Right forelimb (tissue), 1 donor: ENCODE measurements at regions not wholly inside any gene's neighbourhood (a gene's known extent, or its start where the extent isn't known, plus 50 kb on each side); places are given as distances from the start of the nearest gene placed in this dataset.
A peak's percentile ranks its signal among the peaks of the same experiment; 100 is the strongest.
"Not testable (repeated sequence)": the region's sequence is repeated elsewhere in the genome, so short reads cannot be mapped to it uniquely, and the experiment has no call there.

Experiments
- DNase-seq: peaks from one replicate; pipeline ENCODE4 v3.0.0-alpha.2; 2018

DNA sequence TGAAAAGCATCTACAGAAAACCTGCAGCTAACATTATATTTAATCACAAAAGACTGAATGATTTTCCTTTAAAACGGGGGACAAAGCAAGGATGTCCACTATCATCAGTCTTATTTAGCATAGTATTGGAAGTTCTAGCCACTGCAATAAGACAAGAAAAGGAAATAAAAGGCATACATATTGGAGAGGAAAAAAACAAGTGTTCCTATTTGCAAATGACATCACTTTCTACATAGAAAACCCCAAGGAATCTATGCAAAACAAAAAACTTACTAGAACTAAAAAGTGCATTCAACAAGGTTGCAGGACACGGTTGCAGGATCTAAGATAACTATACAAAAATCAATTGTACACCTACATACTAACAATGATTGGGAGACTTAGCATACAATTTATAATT, 101.6 kb upstream of the MEF2A start:
- no peak for DNase-seq

DNA sequence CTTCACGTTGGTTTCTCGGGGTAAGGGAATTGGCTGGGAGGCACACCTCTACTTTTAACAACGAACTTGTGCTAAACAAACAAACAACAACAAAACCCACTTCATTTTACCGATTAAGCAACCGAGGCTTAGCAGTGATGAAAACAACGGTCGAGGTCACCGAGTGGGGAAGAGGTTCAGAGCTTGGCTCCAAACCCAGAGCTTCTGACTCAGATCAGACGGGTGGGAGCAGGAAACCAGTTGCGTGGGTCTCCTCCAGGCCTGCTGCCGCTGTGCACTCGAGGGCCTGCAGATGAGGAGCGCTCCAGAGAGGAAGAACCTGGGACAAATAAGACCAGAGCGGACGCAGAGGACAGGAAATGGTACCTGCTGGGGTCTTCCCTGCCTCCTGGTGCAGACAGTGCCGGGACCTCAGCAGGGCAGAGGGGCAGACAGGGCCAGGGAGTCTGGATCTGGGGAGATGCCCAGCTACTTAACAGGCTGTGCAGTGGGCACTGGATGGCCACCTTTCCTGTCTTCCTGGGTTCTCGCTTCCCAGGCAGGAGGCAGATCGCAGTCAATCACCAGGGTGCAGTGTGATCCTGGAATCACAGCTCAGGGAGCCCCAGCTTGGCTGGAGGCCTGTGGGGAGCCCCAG, 99.0 kb upstream of the MEF2A start:
- DNase-seq, result no peak

DNA sequence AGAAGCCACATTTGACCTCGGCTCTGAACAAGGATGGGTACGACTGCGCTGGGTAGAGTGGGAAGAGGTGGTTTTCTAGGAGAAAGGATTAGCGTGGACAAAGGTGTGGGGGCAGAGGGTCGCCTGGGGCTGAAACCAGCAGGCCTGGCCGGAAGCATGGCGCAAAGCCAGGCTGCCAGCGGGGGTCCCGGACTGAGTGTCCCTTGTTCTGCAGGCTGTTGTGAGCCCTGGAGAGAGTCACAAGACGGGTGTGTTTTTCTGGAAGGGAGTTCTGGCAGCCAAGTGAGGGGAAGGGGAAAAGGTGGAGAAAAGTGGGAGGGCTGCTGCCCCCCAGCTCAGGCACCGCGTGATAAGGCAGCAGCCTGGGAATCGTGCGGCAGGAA, 98.5 kb upstream of the MEF2A start:
- DNase-seq, result no peak

DNA sequence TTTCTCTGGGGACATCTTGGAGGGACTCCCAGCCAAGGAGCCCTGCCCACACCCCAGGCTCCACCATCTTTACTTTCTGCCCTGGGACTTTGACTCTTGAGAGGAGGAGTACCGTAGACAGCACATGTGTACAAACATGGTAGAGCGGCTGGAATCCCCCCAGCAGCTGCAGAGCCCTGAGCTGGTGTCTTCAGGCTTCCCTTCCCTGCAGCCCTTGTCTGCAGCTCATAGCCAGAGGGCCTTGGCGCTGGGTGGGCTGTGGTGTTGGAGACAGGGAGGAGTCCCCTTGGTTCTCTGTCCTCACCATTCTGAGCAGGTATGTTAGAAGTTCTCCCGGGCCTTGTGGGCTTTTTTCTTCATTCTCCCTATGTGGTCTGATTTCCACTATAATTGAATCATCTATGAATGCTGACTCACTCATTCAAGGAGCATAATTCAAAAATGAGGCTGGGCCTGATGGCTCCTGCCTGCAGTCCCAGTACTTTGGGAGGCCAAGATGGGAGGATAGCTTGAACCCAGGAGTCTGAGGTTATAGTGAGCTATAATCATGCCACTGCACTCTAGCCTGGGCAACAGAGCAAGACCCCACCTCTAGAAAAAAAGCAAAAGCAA, 97.8 kb upstream of the MEF2A start:
- DNase-seq, result no peak

DNA sequence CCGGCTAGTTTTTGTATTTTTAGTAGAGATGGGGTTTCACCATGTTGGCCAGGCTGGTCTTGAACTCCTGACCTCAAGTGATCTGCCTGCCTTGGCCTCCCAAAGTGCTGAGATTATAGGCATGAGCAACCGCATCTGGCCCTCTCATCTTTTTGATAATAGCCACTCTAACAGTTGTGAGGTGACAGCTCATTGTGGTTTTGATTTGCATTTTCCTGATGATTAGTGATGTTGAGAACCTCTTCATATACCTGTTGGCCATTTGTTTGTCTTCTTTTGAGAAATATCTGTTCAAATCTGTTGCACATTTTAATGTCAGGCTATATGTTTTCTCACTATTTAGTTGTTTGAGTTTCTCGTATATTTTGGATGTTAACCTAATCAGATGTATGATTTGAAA, 95.6 kb upstream of the MEF2A start:
- not testable (repeated sequence) for DNase-seq

DNA sequence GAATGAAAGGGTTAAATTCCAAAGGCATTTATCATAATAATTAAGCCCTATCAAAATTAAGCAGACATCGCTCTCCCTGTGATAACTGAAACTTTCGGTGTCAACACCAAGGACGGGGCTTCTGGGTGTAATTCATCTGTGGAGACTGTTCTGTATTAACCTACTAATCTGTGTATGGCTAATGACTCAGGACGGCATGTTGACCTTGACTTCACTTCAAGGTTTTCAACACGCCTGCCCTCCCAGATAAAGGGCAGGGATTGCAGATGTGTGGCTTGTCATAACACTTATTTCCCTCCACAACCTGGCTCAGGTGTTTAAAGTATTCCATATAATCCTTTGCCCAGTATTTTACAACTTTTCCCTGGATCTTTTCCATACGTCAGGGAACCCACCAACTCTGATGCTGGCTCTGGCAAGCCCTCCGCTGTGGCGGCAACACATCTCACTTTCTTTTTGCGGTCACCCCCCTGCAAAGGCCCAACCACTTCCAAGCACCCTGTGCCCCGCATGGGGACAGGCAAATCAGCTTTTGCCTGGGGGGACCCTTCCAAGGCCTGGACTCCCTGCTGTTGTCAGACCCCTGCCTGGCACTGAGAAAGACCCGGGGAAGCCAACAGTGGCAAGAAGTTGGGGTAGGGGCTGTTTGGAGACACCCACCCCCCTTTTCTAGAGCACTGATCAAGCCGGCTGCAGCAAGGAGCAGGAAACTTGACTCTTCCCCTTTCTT, 93.2 kb upstream of the MEF2A start:
- DNase-seq, result peak; percentile 30

DNA sequence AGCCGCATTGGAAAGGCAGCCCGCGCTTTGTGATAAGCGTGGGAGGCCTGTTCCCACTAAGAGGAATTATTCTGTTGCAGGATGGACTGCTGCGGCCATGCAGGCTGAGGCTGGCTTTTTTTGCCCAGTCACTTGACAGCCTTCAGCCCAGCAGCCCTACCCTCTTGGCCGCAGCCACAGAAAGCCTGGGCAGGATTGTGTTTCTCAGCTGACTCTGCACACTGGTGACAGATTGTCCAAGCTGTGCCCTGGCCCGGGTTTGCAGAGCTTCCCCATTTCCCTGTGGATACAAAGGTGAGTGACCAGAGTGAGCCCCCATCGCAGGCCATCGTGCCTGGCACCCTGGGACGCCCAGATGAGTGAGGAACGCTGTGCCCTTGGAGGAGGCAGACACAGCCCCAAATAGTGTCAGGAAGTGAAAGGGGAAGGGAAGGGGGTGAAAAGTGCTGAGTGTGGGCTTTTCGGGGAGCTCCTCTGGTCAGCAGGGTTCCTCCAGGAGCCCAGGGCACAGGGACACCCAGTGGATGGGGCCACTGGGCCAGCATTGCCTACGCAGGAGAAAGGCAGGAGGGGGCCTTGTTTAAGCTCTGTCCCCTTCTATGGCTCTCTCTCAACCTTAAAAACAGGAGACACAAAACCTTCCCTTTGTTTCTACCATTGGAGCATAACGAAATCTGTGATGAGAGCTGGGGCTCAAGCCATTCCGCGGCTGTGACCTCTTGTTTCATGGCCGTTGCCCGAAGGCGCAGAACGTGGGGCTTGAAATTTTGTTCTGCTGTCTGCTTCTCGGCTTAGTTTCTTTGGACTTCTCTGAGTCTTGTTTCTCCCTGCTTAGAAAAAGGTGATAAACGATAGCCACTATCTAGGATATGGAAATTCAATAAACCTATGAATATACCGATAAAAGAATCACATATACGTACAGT, 91.5 kb upstream of the MEF2A start:
- peak; percentile 45 for DNase-seq

DNA sequence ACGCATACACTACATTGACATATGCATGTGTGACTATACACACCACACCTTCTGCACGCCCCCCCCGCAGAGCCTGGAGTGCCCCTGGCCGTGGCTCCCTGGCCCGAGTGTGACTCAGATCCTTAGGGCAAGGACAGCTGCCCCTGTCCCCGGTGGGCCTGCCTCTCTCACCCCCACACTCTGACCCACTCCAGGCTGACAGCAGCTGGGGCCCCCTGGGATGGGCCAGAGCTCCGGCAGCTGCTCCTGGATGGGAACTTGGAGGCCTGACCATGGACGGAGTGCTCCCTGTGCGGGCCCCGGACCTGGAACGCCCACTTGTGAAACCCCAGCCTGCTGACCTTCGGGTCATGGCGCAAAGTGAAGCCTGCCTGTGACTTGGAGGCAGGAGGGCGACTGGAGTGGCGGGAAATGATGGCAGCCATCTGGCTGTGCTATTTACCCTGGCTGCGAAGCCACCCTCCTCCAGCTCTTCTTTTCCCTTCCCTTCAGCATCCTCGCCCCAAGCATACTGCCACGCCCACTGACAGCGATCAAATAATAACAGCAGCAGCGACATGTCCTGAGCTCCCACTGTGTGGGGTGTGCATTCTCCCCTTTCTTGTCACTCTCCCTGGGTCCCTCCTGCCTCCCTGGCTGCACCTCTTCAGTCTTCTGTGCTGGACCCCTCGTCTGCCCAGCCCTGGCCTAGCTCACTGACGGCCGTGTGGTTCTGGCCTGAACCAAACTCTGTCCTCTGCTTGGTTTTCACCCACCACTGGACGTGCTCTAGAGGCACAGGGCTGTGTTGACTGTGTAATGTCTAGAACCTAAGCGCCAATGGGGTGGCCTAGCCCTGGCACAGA, 90.7 kb upstream of the MEF2A start:
- DNase-seq, result peak; percentile 45

DNA sequence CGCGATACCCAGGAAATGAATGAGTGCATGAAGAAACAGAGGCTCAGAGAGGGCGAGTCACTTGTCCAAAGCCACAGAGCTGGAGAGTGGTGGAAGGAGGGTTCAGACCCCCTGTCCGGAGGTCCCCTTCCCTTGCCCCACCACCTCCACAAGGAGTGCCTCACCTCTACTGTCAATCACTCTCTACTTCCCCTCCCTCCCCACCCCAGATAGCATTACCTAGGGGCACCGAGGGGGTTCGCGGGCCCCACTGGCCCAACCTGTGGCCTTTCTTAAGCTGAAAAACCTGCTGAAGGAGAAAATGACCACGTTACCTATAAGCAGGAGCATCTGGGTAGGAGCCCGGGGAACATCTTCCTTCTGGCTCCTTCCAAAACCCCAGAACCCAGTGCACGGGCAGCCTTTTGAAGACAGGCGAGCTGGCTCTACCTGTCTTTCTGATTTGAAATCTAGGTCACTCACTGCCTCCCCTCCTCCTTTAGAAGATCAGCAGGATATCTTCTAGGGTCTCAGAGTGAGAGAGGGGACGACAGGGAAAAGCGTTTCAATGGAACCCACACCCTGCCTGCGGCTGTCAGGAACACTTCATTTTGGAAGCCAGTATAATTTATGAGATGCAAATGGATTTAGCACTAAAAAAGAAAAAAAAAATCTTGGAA, 89.9 kb upstream of the MEF2A start:
- DNase-seq, result peak; percentile 31

DNA sequence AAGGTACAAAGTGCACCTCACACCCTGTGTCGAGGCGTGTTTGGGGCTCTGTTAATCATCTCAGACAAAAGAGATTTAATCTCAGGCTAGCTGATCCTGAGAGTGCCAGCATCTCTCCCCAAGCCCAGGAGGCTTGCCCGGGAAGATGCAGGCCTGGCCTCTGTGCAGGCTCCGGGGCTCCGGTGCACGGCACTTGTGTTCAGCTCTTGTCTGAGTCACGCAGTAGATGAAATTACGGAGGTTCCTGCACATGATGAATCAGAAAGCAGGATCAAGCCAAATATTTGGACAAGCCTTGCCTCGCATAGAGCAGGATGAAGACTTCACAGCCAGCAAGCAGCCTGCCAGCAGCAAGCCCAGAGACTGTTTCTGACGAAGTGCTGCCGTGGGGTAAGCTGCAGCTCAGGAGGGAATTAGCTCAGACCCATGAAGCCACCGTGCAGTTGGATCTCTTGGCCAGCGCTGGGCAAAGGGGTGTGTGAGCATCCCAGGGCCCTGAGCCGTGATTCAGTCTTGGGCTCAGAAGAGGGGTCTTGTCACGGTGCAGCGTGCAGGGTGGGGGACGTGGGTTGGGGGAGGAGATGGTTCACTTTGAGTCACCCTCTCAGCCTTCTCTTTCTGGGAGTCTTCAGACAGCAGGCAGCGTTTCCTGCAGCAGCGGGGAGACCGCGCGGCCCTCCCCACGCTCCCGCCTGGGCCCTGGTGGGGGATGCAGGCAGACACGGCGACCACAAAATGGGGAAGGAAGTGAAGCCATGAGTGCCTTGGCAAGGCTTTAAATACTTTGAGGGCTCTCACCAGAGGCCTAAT, 89.2 kb upstream of the MEF2A start:
- DNase-seq, result peak; percentile 60

DNA sequence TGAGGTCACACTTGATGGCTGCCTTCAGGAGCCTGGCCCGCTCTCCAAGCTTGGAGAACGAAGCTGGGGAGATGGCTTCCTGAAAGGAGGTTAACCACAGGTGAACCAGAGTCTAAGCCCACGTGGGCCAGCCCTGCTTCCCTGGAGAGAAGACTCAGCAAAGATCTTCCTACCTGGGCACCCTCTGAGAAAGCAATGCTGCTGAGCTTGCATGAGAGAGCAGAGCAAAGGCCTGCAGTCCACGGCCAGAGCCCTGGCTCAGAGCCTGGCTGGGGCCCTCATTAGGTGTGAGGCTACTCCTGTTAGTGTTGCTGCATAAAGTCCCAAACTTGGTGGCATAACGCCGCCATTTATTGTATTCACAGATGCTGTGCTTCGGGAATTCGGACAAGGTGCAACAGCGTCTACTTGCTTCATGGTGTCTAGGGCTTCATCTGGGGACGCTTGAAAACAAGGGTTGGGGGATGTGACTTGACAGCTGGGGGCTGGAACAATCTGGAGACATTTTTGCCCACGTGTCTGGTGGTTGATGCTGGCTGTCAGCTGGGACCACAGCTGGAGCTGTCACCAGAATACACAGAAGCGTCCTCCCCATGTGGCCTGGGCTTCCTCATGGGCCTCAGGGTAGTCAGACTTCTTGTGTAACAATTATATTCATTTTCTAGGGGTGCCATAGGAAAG, 87.9 kb upstream of the MEF2A start:
- DNase-seq, result peak; percentile 41

DNA sequence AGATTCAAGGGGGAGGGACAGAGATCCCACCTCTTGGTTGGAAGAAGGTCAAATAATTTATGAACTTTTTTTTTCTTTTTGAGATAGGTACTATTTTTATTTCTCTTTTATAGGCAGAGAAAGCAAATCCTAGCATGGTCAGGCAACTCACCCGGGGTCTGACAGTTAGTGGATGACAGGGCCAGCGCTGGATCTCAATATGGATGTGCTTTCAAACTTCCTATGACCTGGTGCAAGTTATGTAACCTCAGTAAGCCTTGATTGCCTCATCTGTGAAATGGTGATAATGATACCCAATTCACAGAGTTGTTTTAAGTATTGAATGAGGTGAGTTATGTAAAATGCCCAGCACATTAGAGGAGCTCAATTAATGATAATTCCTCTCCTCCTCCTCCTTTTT, 86.8 kb upstream of the MEF2A start:
- no peak for DNase-seq

DNA sequence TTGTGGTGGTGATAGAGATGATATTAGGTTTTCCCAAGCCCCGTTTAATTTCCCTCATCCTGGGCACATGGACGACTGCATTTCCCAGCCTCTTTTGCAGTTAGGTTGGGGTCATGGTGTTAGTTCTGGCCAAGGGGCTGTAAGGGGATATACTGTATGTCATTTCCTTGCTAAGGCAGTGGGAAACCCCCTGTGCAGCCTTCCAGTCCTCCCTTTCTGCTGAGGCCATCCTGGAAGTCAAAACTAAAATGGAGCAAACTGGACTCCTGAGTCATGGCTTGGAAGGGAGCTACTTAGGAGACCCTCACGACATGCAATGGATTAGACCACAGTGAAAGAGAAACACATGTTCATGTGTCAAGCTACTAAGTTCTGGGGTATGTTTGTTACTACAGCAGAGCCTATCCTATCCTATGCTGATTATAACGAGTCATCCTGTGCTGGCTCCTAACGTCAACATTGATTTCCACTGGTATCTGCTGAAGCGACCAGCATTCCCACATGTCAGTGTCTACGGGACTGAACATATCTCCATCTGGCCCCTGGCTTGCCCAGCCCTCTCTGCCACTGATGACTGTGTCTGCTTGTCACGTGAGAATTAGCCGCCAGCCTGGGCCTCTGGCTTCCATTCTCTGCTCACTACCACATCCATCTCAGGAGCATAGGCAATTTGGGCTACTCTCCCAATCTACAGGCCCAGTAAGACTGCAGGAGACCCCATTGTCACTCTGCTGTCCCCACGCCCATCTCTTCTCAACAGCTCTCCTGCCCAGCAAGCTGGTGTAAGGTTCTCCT, 85.6 kb upstream of the MEF2A start:
- no peak for DNase-seq

DNA sequence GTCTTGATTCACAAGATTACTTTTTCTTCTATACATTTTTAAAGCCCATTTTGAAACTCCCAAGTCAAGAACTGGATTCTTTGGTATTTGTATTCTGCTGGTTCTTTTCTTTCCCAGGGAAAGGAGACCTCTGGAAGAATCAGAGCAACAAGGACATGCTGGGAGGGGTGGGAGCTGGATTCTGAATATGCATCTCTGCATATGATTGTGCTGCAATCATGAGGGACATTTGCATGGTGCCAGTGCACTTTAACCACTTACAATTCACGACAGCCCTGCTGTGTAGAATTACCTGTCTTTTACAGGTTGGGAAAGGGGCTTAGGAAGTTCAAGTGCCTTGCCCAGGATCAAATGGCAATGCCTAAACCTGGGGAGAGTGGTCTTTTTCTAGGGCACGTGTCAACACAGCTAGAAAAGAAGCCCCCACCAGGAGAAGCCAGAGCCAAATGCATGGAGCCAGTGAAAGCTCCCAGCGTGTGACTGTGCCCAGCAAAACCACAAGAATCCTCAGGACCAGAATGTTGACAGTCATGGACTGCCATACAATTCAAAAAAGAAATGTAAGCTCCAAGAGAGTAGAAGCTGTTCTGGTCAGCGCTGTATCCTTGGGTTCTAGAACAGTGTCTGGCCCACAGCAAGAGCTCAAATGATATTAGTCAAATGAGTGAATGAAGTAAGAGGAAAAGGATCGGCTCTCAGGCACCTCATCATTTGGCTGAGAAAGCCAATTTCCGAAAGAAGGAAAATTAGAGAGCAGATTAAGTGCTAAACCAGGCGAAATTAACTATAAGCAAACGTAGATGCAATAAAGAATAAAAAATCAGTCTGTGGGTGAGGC, 84.5 kb upstream of the MEF2A start:
- DNase-seq, result no peak

DNA sequence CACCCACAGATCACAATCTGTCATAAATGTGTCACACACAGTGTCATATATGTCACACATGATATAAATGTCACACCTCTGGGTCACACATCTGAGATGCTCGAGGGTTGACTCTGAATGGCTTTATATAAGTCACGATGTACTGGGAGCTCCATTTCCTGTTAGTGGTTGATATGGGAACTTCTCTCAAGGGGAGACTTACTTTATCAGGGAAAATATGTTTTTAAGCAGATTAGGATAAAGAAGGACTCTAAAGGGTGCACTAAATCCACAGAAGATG, 83.9 kb upstream of the MEF2A start:
- no peak for DNase-seq

DNA sequence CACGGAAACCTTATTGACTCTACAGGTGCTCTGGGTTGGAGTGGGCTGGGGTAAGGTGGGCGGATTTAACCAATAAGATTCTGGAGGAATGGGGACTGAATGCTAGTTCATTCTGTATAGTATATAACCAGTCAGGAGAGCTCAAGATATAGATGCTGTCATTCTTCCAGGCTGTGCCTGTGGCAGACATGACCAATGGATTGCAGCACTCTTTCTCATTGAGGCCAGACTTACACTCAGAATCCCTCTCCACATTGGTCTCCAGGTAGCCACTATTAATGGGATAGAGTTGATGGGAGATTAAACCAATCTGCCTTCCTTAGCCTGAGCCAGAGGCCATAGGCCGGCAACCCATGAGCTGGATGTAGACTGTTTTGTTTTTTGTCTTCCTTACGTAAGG, 82.8 kb upstream of the MEF2A start:
- no peak for DNase-seq

DNA sequence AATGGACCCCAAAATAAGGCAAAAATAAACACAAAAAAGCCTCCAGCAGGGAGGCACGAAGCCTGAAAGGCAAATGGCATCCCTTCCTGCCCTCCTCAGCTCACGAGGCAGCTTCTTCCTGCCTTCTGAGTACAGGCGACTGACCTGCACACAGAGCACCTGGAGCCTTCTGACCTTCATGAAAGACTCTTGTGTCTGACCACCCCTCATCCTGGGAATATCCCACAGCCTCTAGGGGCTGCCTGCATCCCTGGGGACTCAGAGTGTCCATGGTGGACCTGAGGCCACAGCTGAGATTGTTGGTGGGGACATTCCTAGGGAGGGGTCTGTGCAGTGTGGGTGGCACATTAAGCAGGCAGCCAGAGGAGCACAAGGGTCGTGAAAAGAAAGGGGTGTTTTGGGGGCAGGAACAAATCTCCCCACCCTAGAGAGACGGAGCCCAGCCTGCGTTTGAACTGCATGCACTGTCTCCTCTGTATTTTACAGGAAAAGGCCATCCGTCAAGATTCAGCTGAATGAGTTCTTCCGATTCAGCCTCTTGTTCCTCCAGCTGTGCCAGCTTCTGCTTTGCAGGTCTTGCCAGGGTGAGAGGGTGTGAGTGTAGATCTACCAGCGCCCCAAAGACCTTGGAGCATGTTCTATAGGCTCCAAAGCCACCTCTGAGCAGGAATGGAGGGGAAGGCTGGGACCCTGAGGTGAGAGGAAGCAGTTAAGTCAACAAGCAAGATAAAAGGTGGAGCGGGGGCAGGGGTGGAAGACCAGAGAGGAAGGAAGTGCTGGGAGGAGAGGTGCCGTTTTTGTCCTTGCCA, 80.4 kb upstream of the MEF2A start:
- DNase-seq, result peak; percentile 42

DNA sequence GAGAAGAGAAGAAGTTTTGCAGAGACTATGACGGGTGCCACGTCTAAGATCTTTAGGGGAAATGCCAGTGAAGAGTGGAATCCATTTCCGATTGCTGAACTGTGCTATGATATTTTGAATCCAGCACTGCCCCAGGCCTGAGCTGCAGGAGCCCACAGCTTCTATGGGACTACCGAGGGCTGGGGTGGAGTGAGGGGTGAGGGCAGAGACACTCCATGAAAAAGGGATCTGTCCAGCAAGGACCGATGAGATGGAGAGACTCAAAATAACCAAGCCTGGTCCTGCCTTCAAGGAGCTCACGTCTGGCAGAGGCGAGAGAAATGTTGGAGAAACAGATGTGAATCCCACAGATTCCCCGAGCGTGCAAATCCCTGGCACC, 79.8 kb upstream of the MEF2A start:
- no peak for DNase-seq
